Neural progenitor cell (in vitro differentiated cells): ENCODE measurements at regions not wholly inside any gene's neighbourhood (a gene's known extent, or its start where the extent isn't known, plus 50 kb on each side); places are given as distances from the start of the nearest gene placed in this dataset.

ENCODE experiments used
- EZH2 ChIP-seq: fragments of 200-600 bp; sonication (generic); IDR thresholded peaks from 2 replicates; pipeline ENCODE4 v1.6.1; 2017; ENCODE audit warnings: antibody characterized with exemption, mild to moderate bottlenecking, moderate library complexity
- TF ChIP-seq, protein P1 (sequence below): fragments of 200-600 bp; sonication (generic); IDR thresholded peaks from 2 replicates; pipeline ENCODE4 v1.5.1; 2017; ENCODE audit warnings: antibody characterized with exemption, mild to moderate bottlenecking

DNA sequence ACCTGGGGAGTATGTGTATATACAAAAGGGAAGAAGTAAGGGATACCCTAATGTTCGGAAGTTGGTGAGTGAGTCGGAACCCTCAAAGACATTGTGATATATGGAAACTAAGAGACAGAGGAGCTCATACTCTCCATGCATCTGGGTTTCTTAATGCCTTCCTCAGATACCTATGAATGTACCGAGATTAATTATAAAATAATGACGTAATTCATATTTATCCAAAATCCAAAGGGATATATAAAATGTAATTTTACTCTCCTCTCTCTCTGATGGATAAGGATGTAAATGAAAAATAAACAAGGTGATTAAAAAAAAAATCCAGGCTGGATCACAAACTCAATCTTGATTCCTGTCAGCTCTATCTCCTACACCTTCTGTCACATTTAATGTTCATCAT is 275.9 kb upstream of the FAM241A start:
- TF ChIP-seq, protein P1, sequence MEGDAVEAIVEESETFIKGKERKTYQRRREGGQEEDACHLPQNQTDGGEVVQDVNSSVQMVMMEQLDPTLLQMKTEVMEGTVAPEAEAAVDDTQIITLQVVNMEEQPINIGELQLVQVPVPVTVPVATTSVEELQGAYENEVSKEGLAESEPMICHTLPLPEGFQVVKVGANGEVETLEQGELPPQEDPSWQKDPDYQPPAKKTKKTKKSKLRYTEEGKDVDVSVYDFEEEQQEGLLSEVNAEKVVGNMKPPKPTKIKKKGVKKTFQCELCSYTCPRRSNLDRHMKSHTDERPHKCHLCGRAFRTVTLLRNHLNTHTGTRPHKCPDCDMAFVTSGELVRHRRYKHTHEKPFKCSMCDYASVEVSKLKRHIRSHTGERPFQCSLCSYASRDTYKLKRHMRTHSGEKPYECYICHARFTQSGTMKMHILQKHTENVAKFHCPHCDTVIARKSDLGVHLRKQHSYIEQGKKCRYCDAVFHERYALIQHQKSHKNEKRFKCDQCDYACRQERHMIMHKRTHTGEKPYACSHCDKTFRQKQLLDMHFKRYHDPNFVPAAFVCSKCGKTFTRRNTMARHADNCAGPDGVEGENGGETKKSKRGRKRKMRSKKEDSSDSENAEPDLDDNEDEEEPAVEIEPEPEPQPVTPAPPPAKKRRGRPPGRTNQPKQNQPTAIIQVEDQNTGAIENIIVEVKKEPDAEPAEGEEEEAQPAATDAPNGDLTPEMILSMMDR = no peak
- no peak for TF ChIP-seq EZH2
